Adipocyte (in vitro differentiated cells): ENCODE measurements at regions not wholly inside any gene's neighbourhood (a gene's known extent, or its start where the extent isn't known, plus 50 kb on each side); places are given as distances from the start of the nearest gene placed in this dataset.
"Not testable (repeated sequence)": the region's sequence is repeated elsewhere in the genome, so short reads cannot be mapped to it uniquely, and the experiment has no call there.

Source experiments
- DNase-seq: peaks from one replicate; pipeline ENCODE4 v3.0.0-alpha.2; 2015; ENCODE audit warnings: low read depth
- H3K27me3 ChIP-seq: replicated peaks from 2 replicates; pipeline ENCODE4 v1.7.0; 2013; ENCODE audit warnings: mild to moderate bottlenecking, low read length, moderate library complexity; ENCODE audit not compliant: control insufficient read depth, insufficient read depth
- H3K36me3 ChIP-seq: 2 replicates; pipeline ENCODE4 v1.7.0; 2013; ENCODE audit warnings: low read length, mild to moderate bottlenecking, moderate library complexity; ENCODE audit not compliant: control insufficient read depth, insufficient read depth, severe bottlenecking
- H3K4me1 ChIP-seq: 2 replicates; pipeline ENCODE4 v1.7.0; 2013; ENCODE audit warnings: mild to moderate bottlenecking, low read length, moderate library complexity; ENCODE audit not compliant: control insufficient read depth, insufficient read depth
- H3K4me3 ChIP-seq: 2 replicates; pipeline ENCODE4 v1.7.0; 2013; ENCODE audit warnings: mild to moderate bottlenecking, low read length, moderate library complexity
- H3K9ac ChIP-seq: 2 replicates; pipeline ENCODE4 v1.7.0; 2013; ENCODE audit warnings: mild to moderate bottlenecking, low read length, moderate library complexity
- H3K9me3 ChIP-seq: 2 replicates; pipeline ENCODE4 v1.7.0; 2013; ENCODE audit warnings: mild to moderate bottlenecking, low read length, moderate library complexity; ENCODE audit not compliant: control insufficient read depth

- Histone ChIP-seq H3K4me3 (no peak overlapping the region), H3K27me3 (no peaks in the 10 kb centered on the region), H3K9me3 (no peaks in the 10 kb centered on the region), H3K9ac (peak overlapping the region; percentile 70), H3K36me3 (no peaks in the 10 kb centered on the region), H3K4me1 (peaks cover 34% of the 10 kb centered on the region)
- DNase-seq: peak; percentile 94
Measured at GRCh38 chr2:240374085-240374907, 61.2 kb upstream of the GPC1 start.

DNA sequence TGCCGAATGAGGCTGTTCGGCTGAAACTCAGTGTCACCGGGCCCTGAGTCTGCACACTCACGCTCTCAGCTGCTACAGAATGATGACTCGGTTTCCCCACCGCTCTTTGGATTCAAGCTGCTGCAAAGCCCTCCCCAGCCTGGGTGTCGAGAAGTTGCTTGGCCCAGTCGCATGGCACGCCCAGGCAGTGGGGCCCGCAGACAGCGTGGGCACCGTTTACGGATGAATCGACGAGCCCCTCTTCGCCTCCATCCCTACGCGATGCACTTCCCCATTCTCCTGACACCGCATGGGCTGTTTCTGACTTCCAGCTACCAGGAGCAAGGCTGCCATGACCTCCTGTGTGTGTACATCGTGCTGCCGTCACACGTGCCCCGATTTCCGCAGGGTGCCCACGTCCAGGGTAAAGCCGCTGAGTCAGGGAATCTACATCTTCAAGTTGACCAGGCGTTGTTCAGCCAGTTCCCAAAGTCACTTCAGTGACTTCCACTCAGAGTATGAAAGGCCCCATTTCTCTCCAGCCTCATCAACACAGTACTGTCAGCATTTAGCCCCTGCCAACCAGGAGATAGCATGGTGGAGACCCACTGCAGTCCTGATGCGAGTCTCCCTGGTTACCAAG is 60.3 kb upstream of the GPC1 start:
- H3K4me3 ChIP-seq: no peak overlapping the region
- peak overlapping the region; percentile 53 for H3K9ac ChIP-seq
- DNase-seq: no peak
- H3K4me1 ChIP-seq: peaks cover 26% of the 10 kb centered on the region
- H3K9me3 ChIP-seq: peaks cover 3% of the 10 kb centered on the region
- no peaks in the 10 kb centered on the region for H3K36me3 ChIP-seq
- no peaks in the 10 kb centered on the region for H3K27me3 ChIP-seq

- peaks cover 16% of the 10 kb centered on the region for H3K4me1 ChIP-seq
- no peak for DNase-seq
- no peaks in the 10 kb centered on the region for H3K36me3 ChIP-seq
- H3K4me3 ChIP-seq: no peak overlapping the region
- H3K27me3 ChIP-seq: no peaks in the 10 kb centered on the region
- H3K9ac ChIP-seq: no peak overlapping the region
- H3K9me3 ChIP-seq: peaks cover 8% of the 10 kb centered on the region
Measured at GRCh38 chr2:240376739-240377138, 58.7 kb upstream of the GPC1 start.

- no peak for DNase-seq
- no peaks in the 10 kb centered on the region for H3K27me3 ChIP-seq
- peaks cover 8% of the 10 kb centered on the region for H3K9me3 ChIP-seq
- no peak overlapping the region for H3K4me3 ChIP-seq
- H3K36me3 ChIP-seq: no peaks in the 10 kb centered on the region
- peaks cover 16% of the 10 kb centered on the region for H3K4me1 ChIP-seq
- H3K9ac ChIP-seq: no peak overlapping the region
Measured at GRCh38 chr2:240377366-240377765, 58.1 kb upstream of the GPC1 start.

GRCh38 chr2:240379089-240379636 is 56.3 kb upstream of the GPC1 start:
- H3K9me3 ChIP-seq: peaks cover 8% of the 10 kb centered on the region
- no peaks in the 10 kb centered on the region for H3K27me3 ChIP-seq
- no peaks in the 10 kb centered on the region for H3K36me3 ChIP-seq
- H3K4me1 ChIP-seq: peaks cover 7% of the 10 kb centered on the region
- no peak for DNase-seq
- H3K9ac ChIP-seq: no peak overlapping the region
- H3K4me3 ChIP-seq: no peak overlapping the region

DNA sequence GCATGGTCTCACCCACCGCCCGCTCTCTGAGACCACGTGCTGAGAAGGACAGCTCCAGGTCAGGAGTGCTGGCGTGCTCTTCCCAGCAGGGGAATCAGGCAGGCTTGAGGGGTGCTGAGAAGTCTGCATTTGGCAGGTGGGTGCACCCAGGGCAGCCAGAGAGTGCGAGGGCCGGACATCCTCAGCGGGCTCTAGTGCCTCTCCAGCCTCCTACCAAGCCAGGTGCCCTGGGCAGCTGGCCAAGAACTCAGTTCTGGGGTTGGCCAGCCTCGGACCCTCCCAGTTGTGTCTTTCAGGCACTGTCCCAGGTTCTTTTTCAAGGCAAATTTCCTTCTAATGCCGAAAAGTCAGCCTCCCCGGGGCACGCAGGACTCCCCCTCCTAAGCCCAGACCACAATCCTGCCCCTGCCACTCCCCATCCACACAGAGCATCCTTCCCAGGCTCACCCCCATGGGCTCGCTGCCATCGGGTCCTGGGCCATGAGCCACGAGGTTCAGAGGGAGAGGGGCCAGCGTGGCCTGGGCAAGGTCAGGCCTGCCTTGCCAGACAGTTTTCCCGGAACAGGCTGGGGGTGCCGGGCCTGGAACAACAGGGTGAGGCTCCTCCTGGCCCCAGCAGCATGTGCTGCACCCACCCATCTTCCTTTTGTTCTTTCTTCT is 52.2 kb upstream of the GPC1 start:
- Histone ChIP-seq H3K9ac (no peak overlapping the region), H3K27me3 (no peaks in the 10 kb centered on the region), H3K36me3 (no peaks in the 10 kb centered on the region), H3K9me3 (peaks cover 8% of the 10 kb centered on the region), H3K4me3 (no peak overlapping the region), H3K4me1 (peaks cover 23% of the 10 kb centered on the region)
- no peak for DNase-seq

- H3K9me3 ChIP-seq: peaks cover 8% of the 10 kb centered on the region
- H3K27me3 ChIP-seq: no peaks in the 10 kb centered on the region
- peaks cover 25% of the 10 kb centered on the region for H3K4me1 ChIP-seq
- no peaks in the 10 kb centered on the region for H3K36me3 ChIP-seq
- H3K4me3 ChIP-seq: no peak overlapping the region
- no peak overlapping the region for H3K9ac ChIP-seq
- DNase-seq: no peak
Measured at GRCh38 chr2:240383871-240384700, 51.4 kb upstream of the GPC1 start.

DNA sequence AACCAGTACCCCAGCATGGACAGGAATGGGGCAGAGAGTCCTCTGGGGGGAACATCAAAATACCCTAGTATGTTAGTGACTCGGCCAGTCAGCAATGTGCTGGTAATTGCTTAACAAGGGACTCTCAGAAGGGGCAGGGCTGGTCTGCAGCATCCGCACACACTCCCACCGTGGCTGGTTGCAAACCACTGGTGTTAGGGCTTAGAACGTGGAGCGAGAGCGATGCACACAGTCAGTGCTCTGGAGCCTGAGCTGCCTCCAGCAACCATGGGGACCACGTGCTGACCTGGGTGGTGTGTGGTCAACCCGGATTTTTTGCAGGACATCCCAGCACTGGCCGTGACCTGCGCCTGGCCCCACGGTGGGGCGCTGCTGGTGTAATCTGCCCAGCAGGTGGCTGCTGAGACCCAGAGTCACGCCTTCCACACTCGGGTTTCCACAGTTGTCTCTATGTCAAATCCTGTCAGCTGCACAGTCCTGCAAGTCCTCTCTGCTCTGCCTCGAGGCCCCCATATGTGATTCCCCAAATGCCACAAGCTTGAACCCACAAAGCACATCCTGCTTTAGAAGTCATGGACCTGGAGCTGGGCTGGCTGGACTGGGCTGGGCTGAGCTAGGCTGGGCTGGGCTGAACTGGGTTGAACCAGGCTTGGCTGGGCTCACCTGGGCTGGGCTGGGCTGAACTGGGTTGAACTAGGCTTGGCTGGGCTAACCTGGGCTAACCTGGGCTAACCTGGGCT is 50.6 kb upstream of the GPC1 start:
- no peak for DNase-seq
- H3K4me1 ChIP-seq: peaks cover 25% of the 10 kb centered on the region
- H3K36me3 ChIP-seq: no peaks in the 10 kb centered on the region
- H3K9ac ChIP-seq: no peak overlapping the region
- no peak overlapping the region for H3K4me3 ChIP-seq
- H3K27me3 ChIP-seq: no peaks in the 10 kb centered on the region
- peaks cover 8% of the 10 kb centered on the region for H3K9me3 ChIP-seq

DNA sequence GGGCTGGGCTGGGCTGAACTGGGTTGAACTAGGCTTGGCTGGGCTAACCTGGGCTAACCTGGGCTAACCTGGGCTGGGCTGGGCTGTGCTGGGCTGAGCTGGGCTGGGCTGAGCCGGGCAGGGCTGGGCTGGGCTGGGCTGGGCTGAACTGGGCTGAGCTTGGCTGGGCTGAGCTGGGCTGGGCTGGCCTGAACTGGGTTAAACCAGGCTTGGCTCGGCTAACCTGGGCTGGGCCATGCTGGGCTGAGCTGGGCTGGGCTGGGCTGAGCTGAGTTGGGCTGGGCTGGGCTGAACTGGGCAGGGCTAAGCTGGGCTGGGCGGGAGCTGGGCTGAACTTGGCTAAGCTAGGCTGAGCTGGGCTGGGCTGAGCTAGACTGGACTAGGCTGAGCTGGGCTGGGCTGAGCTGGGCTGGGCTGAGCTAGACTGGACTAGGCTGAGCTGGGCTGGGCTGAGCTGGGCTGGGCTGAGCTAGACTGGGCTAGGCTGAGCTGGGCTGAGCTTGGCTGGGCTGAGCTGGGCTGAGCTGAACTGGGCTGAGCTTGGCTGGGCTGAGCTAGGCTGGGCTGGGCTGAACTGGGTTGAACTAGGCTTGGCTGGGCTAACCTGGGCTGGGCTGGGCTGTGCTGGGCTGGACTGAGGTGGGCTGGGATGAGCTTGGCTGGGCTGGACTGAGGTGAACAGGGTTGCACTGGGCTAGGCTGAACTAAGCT is 49.9 kb upstream of the GPC1 start:
- H3K27me3 ChIP-seq, H3K9me3 ChIP-seq, H3K9ac ChIP-seq, H3K36me3 ChIP-seq, DNase-seq, H3K4me3 ChIP-seq: not testable (repeated sequence)
- H3K4me1 ChIP-seq: peaks cover 25% of the 10 kb centered on the region
